Naive thymus-derived CD8-positive, alpha-beta T cell (primary cell): ENCODE measurements at regions not wholly inside any gene's neighbourhood (a gene's known extent, or its start where the extent isn't known, plus 50 kb on each side); places are given as distances from the start of the nearest gene placed in this dataset.
A peak's percentile ranks its signal among the peaks of the same experiment; 100 is the strongest.

Experiments
- ATAC-seq, 2 donors: fragments of 150-1000 bp; cut with Tn5 transposase in 1 of 2; sonication (Bioruptor Pico), chemical (Tn5 transposase) in 1 of 2; 1 replicate in 1 of 2; 2 replicates in 1 of 2; pipeline ENCODE4 v1.10.0; 2021; ENCODE audit warnings: mild to moderate bottlenecking in 2 of 2, moderate library complexity in 2 of 2
- POLR2A ChIA-PET: fragments of 350-600 bp; sonication (Branson Sonifier 250); formaldehyde crosslinking; loops from one replicate; lab custom pipeline; 2021; ENCODE audit warnings: antibody characterized with exemption; lab: Charles Lee
- DNase-seq, 10 donors: peaks; one replicate each; pipeline versions ENCODE4 v3.0.0 to v3.0.0-alpha.2; 2020 to 2022
- H3K27ac Mint-ChIP-seq, 10 donors: one replicate each; pipeline ENCODE4 v1.8.0; 2020 to 2022; ENCODE audit warnings: mild to moderate bottlenecking in 10 of 10, mixed read lengths in 10 of 10, moderate library complexity in 4 of 10, inconsistent platforms in 1 of 10
- H3K27me3 Mint-ChIP-seq, 5 donors: one replicate each; pipeline ENCODE4 v1.8.0; 2021 to 2022; ENCODE audit warnings: mixed read lengths in 5 of 5
- H3K36me3 Mint-ChIP-seq, 3 donors: one replicate each; pipeline ENCODE4 v1.8.0; 2020 to 2022; ENCODE audit warnings: mixed read lengths in 3 of 3, mild to moderate bottlenecking in 2 of 3, inconsistent platforms in 1 of 3
- H3K4me1 Mint-ChIP-seq, 4 donors: one replicate each; pipeline ENCODE4 v1.8.0; 2021 to 2022; ENCODE audit warnings: mixed read lengths in 4 of 4
- H3K4me3 Mint-ChIP-seq, 10 donors: one replicate each; pipeline ENCODE4 v1.8.0; 2020 to 2022; ENCODE audit warnings: mild to moderate bottlenecking in 10 of 10, mixed read lengths in 10 of 10, moderate library complexity in 6 of 10, inconsistent platforms in 1 of 10
- H3K9me3 Mint-ChIP-seq, 9 donors: one replicate each; pipeline ENCODE4 v1.8.0; 2020 to 2022; ENCODE audit warnings: mixed read lengths in 9 of 9, mild to moderate bottlenecking in 3 of 9, inconsistent platforms in 1 of 9, moderate library complexity in 1 of 9

- Mint-ChIP-seq H3K27ac (no peak overlapping the region), H3K4me1 (no peaks in the 10 kb centered on the region), H3K27me3 (peaks cover 0 to 14% (median 1%) of the 10 kb centered on the region in 5 donors), H3K4me3 (no peak overlapping the region), H3K9me3 (peaks cover 0 to 4% (median 0%) of the 10 kb centered on the region in 9 donors), H3K36me3 (no peaks in the 10 kb centered on the region)
- DNase-seq (no peak), ATAC-seq (no peak)
- POLR2A ChIA-PET: no interaction called here
Observed at GRCh38 chr3:181660337-181660736, 51.4 kb upstream of the SOX2 start.

GRCh38 chr3:181637456-181637855 lies 74.3 kb upstream of the SOX2 start:
- H3K4me3 Mint-ChIP-seq: no peak overlapping the region
- H3K4me1 Mint-ChIP-seq: no peaks in the 10 kb centered on the region
- no peaks in the 10 kb centered on the region for H3K9me3 Mint-ChIP-seq
- POLR2A ChIA-PET: no interaction called here
- ATAC-seq: no peak
- no peaks in the 10 kb centered on the region for H3K36me3 Mint-ChIP-seq
- peaks cover 0 to 4% (median 0%) of the 10 kb centered on the region in 5 donors for H3K27me3 Mint-ChIP-seq
- DNase-seq: no peak
- H3K27ac Mint-ChIP-seq: no peak overlapping the region

GRCh38 chr3:181637056-181637455 lies 74.7 kb upstream of the SOX2 start:
- Mint-ChIP-seq H3K36me3 (no peaks in the 10 kb centered on the region), H3K9me3 (no peaks in the 10 kb centered on the region), H3K4me1 (no peaks in the 10 kb centered on the region), H3K27me3 (peaks cover 0 to 4% (median 0%) of the 10 kb centered on the region in 5 donors), H3K4me3 (no peak overlapping the region), H3K27ac (no peak overlapping the region)
- ATAC-seq (no peak), DNase-seq (no peak)
- POLR2A ChIA-PET: no interaction called here

- Mint-ChIP-seq H3K4me3 (no peak overlapping the region), H3K9me3 (no peaks in the 10 kb centered on the region), H3K27ac (no peak overlapping the region), H3K4me1 (no peaks in the 10 kb centered on the region), H3K36me3 (no peaks in the 10 kb centered on the region), H3K27me3 (peaks cover 0 to 4% (median 0%) of the 10 kb centered on the region in 5 donors)
- DNase-seq (no peak), ATAC-seq (no peak)
- POLR2A ChIA-PET: no interaction called here
Observed at GRCh38 chr3:181635141-181635540, 76.6 kb upstream of the SOX2 start.

- Mint-ChIP-seq H3K27ac (no peak overlapping the region), H3K9me3 (peaks cover 0 to 3% (median 0%) of the 10 kb centered on the region in 9 donors), H3K36me3 (no peaks in the 10 kb centered on the region), H3K4me3 (no peak overlapping the region), H3K27me3 (peaks cover 0 to 7% (median 4%) of the 10 kb centered on the region in 5 donors), H3K4me1 (no peaks in the 10 kb centered on the region)
- ATAC-seq (no peak), DNase-seq (no peak)
- POLR2A ChIA-PET: no interaction called here
Observed at GRCh38 chr3:181633556-181633955, 78.2 kb upstream of the SOX2 start.

- no peak overlapping the region for H3K27ac Mint-ChIP-seq
- H3K4me3 Mint-ChIP-seq: no peak overlapping the region
- H3K9me3 Mint-ChIP-seq: peaks cover 0 to 3% (median 0%) of the 10 kb centered on the region in 9 donors
- POLR2A ChIA-PET: no interaction called here
- ATAC-seq (no peak), DNase-seq (no peak)
- no peaks in the 10 kb centered on the region for H3K36me3 Mint-ChIP-seq
- no peaks in the 10 kb centered on the region for H3K4me1 Mint-ChIP-seq
- peaks cover 0 to 9% (median 4%) of the 10 kb centered on the region in 5 donors for H3K27me3 Mint-ChIP-seq
Observed at GRCh38 chr3:181631901-181632300, 79.8 kb upstream of the SOX2 start.

- Mint-ChIP-seq H3K27ac (no peak overlapping the region), H3K9me3 (peaks cover 0 to 3% (median 0%) of the 10 kb centered on the region in 9 donors), H3K27me3 (peaks cover 0 to 9% (median 4%) of the 10 kb centered on the region in 5 donors), H3K4me1 (no peaks in the 10 kb centered on the region), H3K36me3 (no peaks in the 10 kb centered on the region), H3K4me3 (no peak overlapping the region)
- ATAC-seq: no peak
- DNase-seq: no peak
- POLR2A ChIA-PET: no interaction called here
Observed at GRCh38 chr3:181630853-181631252, 80.9 kb upstream of the SOX2 start.

- Mint-ChIP-seq H3K9me3 (peaks cover 0 to 3% (median 0%) of the 10 kb centered on the region in 9 donors), H3K4me1 (no peaks in the 10 kb centered on the region), H3K4me3 (no peak overlapping the region), H3K36me3 (no peaks in the 10 kb centered on the region), H3K27ac (no peak overlapping the region), H3K27me3 (peaks cover 0 to 9% (median 4%) of the 10 kb centered on the region in 5 donors)
- ATAC-seq: no peak
- no peak for DNase-seq
- POLR2A ChIA-PET: no interaction called here
Observed at GRCh38 chr3:181629711-181630110, 82.0 kb upstream of the SOX2 start.

- Mint-ChIP-seq H3K9me3 (peaks cover 0 to 3% (median 0%) of the 10 kb centered on the region in 9 donors), H3K27me3 (peaks cover 0 to 9% (median 3%) of the 10 kb centered on the region in 5 donors), H3K4me1 (no peaks in the 10 kb centered on the region), H3K27ac (no peak overlapping the region), H3K36me3 (no peaks in the 10 kb centered on the region), H3K4me3 (no peak overlapping the region)
- POLR2A ChIA-PET: no interaction called here
- no peak for ATAC-seq
- no peak for DNase-seq
Observed at GRCh38 chr3:181629029-181629428, 82.7 kb upstream of the SOX2 start.

GRCh38 chr3:181628384-181628783 lies 83.3 kb upstream of the SOX2 start:
- ATAC-seq (no peak), DNase-seq (no peak)
- Mint-ChIP-seq H3K4me3 (no peak overlapping the region), H3K27me3 (peaks cover 0 to 9% (median 3%) of the 10 kb centered on the region in 5 donors), H3K9me3 (peaks cover 0 to 3% (median 0%) of the 10 kb centered on the region in 9 donors), H3K27ac (no peak overlapping the region), H3K36me3 (no peaks in the 10 kb centered on the region), H3K4me1 (no peaks in the 10 kb centered on the region)
- POLR2A ChIA-PET: no interaction called here

- POLR2A ChIA-PET: no interaction called here
- ATAC-seq: no peak
- Mint-ChIP-seq H3K27ac (no peak overlapping the region), H3K9me3 (peaks cover 0 to 3% (median 0%) of the 10 kb centered on the region in 9 donors), H3K36me3 (no peaks in the 10 kb centered on the region), H3K4me3 (no peak overlapping the region), H3K4me1 (no peaks in the 10 kb centered on the region), H3K27me3 (peaks cover 0 to 9% (median 3%) of the 10 kb centered on the region in 5 donors)
- no peak for DNase-seq
Observed at GRCh38 chr3:181626036-181626435, 85.7 kb upstream of the SOX2 start.

- ATAC-seq (no peak), DNase-seq (no peak)
- Mint-ChIP-seq H3K4me3 (no peak overlapping the region), H3K27me3 (peaks cover 0 to 6% (median 2%) of the 10 kb centered on the region in 5 donors), H3K27ac (no peak overlapping the region), H3K36me3 (no peaks in the 10 kb centered on the region), H3K9me3 (peaks cover 0 to 5% (median 0%) of the 10 kb centered on the region in 9 donors), H3K4me1 (no peaks in the 10 kb centered on the region)
- POLR2A ChIA-PET: no interaction called here
Observed at GRCh38 chr3:181623924-181624694, 87.6 kb upstream of the SOX2 start.

- no peak overlapping the region for H3K4me3 Mint-ChIP-seq
- no peaks in the 10 kb centered on the region for H3K4me1 Mint-ChIP-seq
- DNase-seq (no peak), ATAC-seq (no peak)
- H3K36me3 Mint-ChIP-seq: no peaks in the 10 kb centered on the region
- H3K9me3 Mint-ChIP-seq: peaks cover 0 to 3% (median 0%) of the 10 kb centered on the region in 9 donors
- POLR2A ChIA-PET: no interaction called here
- H3K27ac Mint-ChIP-seq: peak overlapping the region in 1 of 10 donors; percentile 10
- H3K27me3 Mint-ChIP-seq: peaks cover 0 to 2% (median 0%) of the 10 kb centered on the region in 5 donors
Observed at GRCh38 chr3:181622365-181622764, 89.4 kb upstream of the SOX2 start.
